Ovary (tissue), 3 donors: ENCODE measurements at regions not wholly inside any gene's neighbourhood (a gene's known extent, or its start where the extent isn't known, plus 50 kb on each side); places are given as distances from the start of the nearest gene placed in this dataset.

Experiments used
- EP300 ChIP-seq: sonication (generic); formaldehyde crosslinking; IDR thresholded peaks from one replicate; pipeline ENCODE4 v1.6.1; 2017; ENCODE audit warnings: antibody characterized with exemption
- POLR2A ChIP-seq: fragments of 450-650 bp; IDR thresholded peaks from one replicate; pipeline ENCODE4 v1.6.1; 2017; ENCODE audit warnings: antibody characterized with exemption, mild to moderate bottlenecking, moderate library complexity
- TF ChIP-seq, protein P1 (sequence below), 3 donors: fragments of 450-650 bp in 2 of 3; fragments of 200-600 bp in 1 of 3; IDR thresholded peaks; one replicate each; pipeline versions ENCODE4 v1.5.1 to v1.8.0; 2016 to 2022; ENCODE audit warnings: antibody characterized with exemption in 3 of 3, mild to moderate bottlenecking in 1 of 3
- donor health status: DM: no; HTN: no; CAD: no.

DNA sequence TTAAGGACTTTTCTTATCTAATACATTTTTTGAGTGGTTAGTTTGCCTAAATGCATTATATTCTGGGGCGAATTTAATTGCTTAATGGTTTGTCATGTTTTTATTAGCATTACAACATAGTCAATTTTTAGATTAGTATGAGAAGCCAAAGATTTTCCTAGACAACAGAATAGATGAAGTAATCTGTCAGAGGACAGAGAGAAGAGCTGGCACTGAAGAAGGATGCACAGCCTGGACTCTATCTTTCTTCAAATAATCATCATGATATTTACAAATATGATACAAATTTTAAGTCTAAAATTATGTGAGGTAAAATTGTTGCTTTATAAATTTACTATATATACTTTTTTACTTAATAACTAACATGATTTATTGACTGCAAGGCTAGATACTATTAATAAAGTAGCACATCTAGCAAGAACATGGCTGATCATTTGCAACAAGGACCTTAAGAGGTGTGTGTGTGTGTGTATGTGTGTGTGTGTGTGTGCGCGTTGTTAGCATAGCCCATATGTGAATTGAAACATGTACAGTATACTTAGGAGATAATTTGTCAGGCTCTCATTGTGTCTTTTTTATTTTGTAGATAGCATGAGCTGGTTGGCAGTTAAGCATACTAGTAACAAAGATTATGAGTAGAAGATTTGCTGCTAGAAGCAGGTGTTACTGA lies 752.2 kb downstream of the DCDC2C start:
- TF ChIP-seq, protein P1, sequence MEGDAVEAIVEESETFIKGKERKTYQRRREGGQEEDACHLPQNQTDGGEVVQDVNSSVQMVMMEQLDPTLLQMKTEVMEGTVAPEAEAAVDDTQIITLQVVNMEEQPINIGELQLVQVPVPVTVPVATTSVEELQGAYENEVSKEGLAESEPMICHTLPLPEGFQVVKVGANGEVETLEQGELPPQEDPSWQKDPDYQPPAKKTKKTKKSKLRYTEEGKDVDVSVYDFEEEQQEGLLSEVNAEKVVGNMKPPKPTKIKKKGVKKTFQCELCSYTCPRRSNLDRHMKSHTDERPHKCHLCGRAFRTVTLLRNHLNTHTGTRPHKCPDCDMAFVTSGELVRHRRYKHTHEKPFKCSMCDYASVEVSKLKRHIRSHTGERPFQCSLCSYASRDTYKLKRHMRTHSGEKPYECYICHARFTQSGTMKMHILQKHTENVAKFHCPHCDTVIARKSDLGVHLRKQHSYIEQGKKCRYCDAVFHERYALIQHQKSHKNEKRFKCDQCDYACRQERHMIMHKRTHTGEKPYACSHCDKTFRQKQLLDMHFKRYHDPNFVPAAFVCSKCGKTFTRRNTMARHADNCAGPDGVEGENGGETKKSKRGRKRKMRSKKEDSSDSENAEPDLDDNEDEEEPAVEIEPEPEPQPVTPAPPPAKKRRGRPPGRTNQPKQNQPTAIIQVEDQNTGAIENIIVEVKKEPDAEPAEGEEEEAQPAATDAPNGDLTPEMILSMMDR (IDR thresholded peaks at IDR 0.05) = no peak
- no peak for TF ChIP-seq EP300
- no peak for TF ChIP-seq POLR2A
